NCI-H774 (cell line): ENCODE measurements at regions not wholly inside any gene's neighbourhood (a gene's known extent, or its start where the extent isn't known, plus 50 kb on each side); places are given as distances from the start of the nearest gene placed in this dataset.
"Not testable (repeated sequence)": the region's sequence is repeated elsewhere in the genome, so short reads cannot be mapped to it uniquely, and the experiment has no call there.

Experiments used
- DNase-seq: peaks from one replicate; lab custom pipeline; 2025; lab: John Stamatoyannopoulos, UW

DNA sequence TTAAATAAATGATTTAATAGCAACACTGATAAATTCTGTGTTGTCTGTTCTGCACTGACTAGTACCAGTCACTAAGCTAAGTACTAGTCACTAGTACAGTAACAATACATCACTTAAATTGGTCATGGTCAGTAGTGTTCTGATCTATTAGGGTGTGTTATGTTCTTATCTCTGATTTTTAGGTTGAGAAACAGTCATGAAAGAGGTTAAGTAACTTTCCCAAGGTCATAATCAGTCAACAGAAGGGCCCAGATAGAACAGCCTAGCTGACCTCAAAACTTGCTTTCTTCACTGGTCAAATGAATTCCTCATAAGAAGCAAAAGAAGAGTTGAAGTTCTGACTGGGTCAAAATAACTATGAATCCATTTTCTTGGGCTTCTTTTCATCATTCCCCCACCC is 1492.7 kb downstream of the MAT2B start:
- DNase-seq, result no peak

GRCh38 chr5:164998590-164998989 is 1493.2 kb downstream of the MAT2B start:
- no peak for DNase-seq

DNA sequence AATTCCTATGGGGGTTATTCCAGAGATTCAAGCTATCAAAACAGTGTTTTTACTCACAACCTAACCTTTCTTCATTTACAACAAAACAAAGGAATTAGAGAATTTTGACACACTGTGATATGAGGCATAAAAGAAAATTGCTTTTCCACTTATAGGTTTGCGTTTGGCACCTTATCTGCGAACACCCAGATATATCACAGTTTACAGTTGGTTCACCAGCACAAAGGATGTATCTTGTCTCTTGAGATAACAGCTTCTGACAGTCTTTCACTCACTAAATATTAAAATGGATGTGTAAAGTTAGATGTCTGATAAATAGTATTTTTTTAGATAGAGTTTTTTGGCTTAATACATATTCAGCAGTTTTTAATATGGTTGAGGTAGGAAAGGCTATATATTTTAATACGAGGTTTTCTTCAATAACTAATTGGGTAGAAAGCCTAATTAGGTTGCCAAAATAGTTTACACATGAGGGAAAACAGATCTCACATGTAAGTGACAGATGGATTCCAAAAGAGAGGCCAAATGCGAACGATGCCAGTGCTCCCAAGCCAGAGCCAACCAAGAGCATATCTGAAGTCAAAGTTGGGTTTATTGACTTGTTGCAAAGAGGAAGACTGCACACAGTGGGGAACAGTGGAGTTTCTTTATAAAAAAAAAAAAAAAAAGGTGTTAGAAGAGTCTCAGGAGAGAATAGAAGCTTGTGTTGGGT is 1495.2 kb downstream of the MAT2B start:
- no peak for DNase-seq

DNA sequence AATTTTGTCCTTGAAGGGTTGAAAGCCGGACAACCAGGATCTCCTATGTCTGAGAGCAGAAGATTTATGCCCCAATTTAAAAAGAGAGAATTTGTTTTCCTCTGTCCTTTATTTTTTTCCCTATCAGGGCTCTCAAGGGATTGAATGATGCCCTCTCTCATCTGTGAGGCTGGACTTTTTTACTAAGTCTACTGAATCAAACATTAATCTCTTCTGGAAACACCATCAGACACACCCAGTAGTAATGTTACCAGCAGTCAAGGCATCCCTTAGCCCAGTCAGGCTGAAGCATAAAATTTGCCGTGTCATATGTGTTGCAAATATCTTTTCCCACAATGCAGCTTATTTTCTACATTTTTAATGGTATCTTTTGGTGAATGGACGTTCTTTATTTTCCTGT is 1497.9 kb downstream of the MAT2B start:
- DNase-seq, result no peak

GRCh38 chr5:165004175-165004574 is 1498.8 kb downstream of the MAT2B start:
- DNase-seq, result no peak

DNA sequence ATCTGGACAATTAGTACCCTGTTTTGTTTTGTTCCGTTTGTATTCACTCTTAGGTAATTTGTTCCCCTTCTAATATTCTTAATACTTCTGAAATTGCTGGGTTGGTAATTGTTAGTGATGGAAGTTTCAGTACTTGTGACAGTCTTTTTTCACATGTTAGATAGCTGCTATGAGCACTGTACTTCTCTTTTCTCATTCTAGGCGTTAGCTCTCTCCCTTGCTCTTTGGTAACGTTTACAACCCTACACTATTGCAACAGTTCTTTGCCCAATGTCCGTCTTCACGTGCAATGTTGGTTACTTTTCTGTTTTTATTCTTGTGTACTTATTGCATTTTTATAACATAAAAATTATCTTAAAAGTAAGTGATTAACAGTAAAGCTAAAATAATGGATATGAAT is 1509.0 kb downstream of the MAT2B start:
- DNase-seq, result no peak

DNA sequence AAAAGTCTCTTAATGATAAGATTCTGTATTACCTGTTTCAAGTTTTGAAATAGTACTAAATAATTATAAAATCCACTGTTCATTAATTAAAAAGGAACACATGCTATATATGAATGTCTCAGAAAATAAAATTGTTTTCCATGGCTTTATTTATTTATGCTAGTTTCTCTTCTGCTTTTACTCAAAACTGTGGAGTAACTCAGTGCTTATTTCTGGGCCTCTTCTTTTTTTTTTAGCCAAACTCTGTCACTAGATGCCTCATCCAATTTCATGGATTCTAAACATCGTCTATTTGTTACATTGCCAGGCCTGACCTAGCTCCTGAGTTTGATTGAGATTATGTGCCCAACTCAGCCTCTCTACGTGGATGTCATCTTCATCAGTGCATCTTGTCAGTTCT is 1509.7 kb downstream of the MAT2B start:
- DNase-seq, result no peak

DNA sequence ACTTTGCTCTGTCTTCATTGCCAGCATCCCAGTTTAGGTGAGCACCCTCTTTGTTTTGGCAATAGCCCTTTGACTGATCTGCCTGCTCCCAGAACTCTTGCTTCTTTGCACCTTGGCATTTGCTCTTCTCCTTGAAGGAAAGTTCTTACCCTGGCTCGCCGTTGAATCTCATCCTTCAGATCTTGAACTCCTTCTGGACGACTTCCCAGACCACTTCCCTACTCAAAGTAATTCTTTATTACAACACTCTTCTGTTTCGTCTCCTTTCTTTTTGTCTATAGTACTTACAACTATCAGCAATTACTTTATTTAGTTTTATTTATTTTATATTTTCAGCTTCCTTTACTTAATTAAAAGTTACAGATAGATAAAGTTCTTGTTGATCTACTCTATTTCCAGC is 1510.1 kb downstream of the MAT2B start:
- DNase-seq, result no peak

DNA sequence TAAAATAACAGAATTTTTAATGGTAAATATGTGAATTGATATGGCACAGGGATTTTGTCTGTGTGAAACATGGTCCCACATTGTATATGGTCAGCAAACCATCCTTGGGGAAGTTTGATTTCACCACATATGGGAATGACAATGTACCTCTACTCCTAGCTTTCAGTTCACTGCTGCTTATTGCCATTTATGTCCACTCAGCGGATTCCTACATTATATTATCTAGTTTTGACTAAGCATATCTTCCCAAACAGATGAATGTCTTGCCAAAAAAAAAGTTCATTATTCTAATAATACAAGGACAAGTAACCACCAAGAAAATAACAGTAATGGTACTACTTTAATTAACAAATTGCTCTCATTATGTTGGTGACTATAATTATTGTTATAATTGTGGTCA is 1521.6 kb downstream of the MAT2B start:
- DNase-seq, result no peak

DNA sequence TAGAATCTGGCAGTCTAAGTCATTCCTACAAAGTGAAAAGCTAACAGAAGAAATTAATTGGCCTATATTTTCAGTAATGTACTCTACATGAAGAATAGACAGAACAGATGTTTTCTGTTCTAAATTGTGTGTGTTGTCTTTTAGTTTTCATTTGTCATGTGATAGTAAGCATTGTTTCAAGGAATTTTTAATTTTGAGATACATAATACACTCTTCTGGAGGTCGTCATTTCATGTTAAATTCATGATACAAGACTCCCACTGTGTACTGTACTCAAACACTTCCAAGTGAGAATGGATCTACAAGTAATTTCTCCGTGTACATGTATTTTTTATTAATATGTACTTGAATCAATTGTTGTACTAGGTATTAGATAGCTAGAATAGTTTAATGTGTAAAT is 1522.9 kb downstream of the MAT2B start:
- DNase-seq, result no peak

GRCh38 chr5:165029099-165029870 is 1523.9 kb downstream of the MAT2B start:
- DNase-seq, result no peak

- DNase-seq, result no peak
Measured at GRCh38 chr5:165030971-165031370, 1525.6 kb downstream of the MAT2B start.

DNA sequence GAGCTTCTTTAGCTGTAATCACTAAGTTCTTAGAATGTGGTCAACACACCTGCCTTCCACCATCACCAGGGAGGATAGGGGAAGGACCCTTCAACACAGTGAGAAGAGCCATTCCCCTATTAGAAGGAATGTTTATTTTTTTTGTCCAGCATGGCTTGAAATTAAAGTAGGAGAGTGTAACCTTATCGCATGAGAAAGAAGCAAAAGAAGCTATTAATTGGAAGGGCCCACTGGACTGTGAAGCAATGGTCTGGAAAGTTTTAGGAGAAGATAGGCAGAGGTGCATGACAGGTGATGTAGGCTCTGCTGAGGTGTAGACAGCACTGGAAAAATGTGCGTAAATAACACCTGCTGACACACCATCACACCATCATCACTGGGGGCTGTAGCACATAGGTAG is 1526.0 kb downstream of the MAT2B start:
- no peak for DNase-seq

GRCh38 chr5:165035520-165035919 is 1530.1 kb downstream of the MAT2B start:
- no peak for DNase-seq

- no peak for DNase-seq
Measured at GRCh38 chr5:165039748-165040147, 1534.3 kb downstream of the MAT2B start.

DNA sequence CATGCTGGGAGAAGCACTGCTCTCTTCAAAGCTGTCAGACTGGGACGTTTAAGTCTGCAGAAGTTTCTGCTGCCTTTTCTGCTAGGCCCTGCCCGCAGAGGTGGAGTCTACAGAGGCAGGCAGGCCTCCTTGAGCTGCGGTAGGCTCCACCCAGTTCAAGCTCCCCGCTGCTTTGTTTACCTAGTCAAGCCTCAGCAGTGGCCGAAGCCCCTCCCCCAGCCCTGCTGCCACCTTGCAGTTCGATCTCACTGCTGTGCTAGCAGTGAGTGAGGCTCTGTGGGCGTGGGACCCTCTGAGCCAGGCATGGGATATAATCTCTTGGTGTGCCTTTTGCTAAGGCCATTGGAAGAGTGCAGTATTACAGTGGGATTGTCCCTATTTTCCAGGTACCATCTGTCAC is 1540.5 kb downstream of the MAT2B start:
- not testable (repeated sequence) for DNase-seq

DNA sequence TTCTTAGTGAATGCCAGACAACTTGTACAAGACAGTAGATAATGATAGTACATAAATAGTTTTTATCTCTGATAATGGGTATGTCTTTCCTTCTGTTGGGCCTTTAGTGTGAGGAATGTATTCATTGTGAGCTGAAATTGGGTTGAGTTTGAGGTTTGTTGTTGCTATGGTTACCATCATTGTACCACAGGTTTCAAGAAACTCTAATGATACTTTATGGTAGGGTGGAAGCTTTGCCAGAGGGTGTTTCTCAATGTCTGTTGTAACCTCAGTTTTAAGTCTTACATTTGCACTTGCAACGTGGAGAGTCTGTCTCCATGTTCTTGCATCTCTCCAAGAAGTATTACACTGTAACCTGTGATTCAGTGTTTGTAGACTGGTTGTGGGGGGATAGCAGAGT is 1550.1 kb downstream of the MAT2B start:
- DNase-seq, result no peak

- DNase-seq, result no peak
Measured at GRCh38 chr5:165057145-165057544, 1551.7 kb downstream of the MAT2B start.

DNA sequence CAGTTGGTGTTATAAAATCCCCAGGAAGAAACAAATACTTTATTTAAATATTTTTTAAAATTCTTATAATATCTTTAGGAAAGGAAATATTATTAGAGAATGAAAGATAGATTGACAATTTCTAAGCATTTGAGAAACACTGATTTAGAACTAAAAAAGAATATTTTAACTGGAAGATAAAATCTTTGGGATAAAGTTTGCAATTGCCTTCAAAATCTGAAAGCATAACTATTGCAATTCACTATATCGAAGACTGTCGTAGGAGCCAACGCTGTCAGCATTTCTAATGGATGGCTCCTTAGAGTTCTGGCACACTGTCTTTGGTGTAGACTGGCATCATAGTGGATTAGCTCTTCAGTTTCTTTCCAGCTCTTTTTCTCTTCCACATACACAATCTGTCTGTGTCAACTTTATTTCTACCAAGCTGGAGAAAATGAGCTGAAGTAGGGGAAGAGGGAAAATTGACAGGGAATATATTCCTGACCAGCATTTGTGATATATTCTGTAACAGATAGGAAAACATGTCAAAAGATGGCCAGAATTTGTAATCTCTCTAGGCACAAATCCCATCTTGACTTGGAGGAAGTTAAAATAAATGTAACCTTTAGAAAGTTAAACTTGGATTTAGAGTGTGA is 1561.4 kb downstream of the MAT2B start:
- no peak for DNase-seq

GRCh38 chr5:165076686-165077085 is 1571.3 kb downstream of the MAT2B start:
- DNase-seq, result no peak

- DNase-seq, result no peak
Measured at GRCh38 chr5:165079389-165079788, 1574.0 kb downstream of the MAT2B start.

DNA sequence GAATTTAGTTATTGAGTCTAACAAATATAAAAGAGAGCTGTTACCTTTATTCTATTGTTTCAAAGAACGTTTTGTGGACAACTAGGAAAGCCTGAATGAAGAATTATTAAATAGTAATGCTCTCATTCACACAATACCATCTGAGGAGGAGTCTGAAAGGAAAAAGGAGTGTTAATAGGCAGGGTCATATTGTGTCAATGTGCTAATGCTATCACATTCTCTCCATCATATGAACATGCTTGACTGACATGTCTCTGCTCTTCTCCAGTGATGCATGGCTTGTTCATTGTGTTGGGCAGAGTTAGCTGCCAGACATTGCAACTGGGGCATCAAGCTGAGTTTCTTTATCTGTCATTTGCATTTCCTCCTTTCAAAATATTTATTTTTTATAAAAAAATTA is 1578.0 kb downstream of the MAT2B start:
- DNase-seq, result no peak

DNA sequence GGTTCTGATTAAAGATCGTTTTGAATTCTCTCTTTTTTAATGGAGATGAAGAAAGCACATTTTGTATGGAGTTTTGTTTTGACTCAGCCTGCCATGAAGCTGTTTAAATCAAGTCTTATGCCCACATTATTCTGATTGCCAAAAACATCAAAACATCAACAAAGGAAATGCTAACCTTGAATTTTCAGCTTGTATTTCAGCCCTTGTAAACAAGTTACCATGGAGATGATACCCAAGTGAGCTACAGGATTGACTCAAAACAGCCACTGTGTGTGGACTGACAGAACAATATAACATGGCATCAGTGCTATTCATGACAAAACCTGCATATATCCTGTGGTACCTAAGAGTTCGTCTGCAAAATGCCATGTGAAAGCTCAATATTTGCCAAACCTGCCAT is 1581.0 kb downstream of the MAT2B start:
- DNase-seq, result no peak
